Body of pancreas (tissue), 4 donors: ENCODE measurements at regions not wholly inside any gene's neighbourhood (a gene's known extent, or its start where the extent isn't known, plus 50 kb on each side); places are given as distances from the start of the nearest gene placed in this dataset.

Experiments used
- POLR2A ChIP-seq, 3 donors: fragments of 450-650 bp; IDR thresholded peaks; one replicate each; pipeline ENCODE4 v1.6.1; 2016; ENCODE audit warnings: antibody characterized with exemption in 3 of 3, mild to moderate bottlenecking in 2 of 3
- TF ChIP-seq, protein P1 (sequence below), 7 experiments: fragments of 450-650 bp in 4 of 7; fragments of 200-600 bp in 3 of 7; sonication (generic) in 3 of 7; IDR thresholded peaks; one replicate each; pipeline ENCODE4 v1.5.1; 2016 to 2019; ENCODE audit warnings: antibody characterized with exemption in 7 of 7

GRCh38 chr7:68041554-68041953 is 1044.9 kb downstream of the TYW1 start:
- TF ChIP-seq, protein P1, sequence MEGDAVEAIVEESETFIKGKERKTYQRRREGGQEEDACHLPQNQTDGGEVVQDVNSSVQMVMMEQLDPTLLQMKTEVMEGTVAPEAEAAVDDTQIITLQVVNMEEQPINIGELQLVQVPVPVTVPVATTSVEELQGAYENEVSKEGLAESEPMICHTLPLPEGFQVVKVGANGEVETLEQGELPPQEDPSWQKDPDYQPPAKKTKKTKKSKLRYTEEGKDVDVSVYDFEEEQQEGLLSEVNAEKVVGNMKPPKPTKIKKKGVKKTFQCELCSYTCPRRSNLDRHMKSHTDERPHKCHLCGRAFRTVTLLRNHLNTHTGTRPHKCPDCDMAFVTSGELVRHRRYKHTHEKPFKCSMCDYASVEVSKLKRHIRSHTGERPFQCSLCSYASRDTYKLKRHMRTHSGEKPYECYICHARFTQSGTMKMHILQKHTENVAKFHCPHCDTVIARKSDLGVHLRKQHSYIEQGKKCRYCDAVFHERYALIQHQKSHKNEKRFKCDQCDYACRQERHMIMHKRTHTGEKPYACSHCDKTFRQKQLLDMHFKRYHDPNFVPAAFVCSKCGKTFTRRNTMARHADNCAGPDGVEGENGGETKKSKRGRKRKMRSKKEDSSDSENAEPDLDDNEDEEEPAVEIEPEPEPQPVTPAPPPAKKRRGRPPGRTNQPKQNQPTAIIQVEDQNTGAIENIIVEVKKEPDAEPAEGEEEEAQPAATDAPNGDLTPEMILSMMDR (IDR thresholded peaks at IDR 0.05) = no peak
- TF ChIP-seq POLR2A (IDR thresholded peaks at IDR 0.05) = no peak
